CD8-positive, alpha-beta memory T cell (primary cell): ENCODE measurements at regions not wholly inside any gene's neighbourhood (a gene's known extent, or its start where the extent isn't known, plus 50 kb on each side); places are given as distances from the start of the nearest gene placed in this dataset.
A peak's percentile ranks its signal among the peaks of the same experiment; 100 is the strongest.

Source experiments
- CTCF ChIA-PET: fragments of 350-600 bp; sonication (Branson Sonifier 250); formaldehyde crosslinking; loops from one replicate; lab custom pipeline; 2021; ENCODE audit warnings: antibody characterized with exemption; lab: Charles Lee
- POLR2A ChIA-PET: fragments of 350-600 bp; sonication (Branson Sonifier 250); formaldehyde crosslinking; loops from one replicate; lab custom pipeline; 2021; ENCODE audit warnings: antibody characterized with exemption; lab: Charles Lee
- DNase-seq, 5 donors: peaks; one replicate each; pipeline versions ENCODE4 v3.0.0 to v3.0.0-alpha.2; 2020 to 2022; ENCODE audit warnings: mixed read lengths in 1 of 5
- H3K27ac ChIP-seq: one replicate; pipeline ENCODE4 v1.7.0; 2013; ENCODE audit warnings: low read depth, mild to moderate bottlenecking, low read length, moderate library complexity
- H3K27me3 ChIP-seq: 2 replicates; pipeline ENCODE4 v1.7.0; 2013; ENCODE audit warnings: low read length, mild to moderate bottlenecking; ENCODE audit not compliant: insufficient read depth, poor library complexity, severe bottlenecking
- H3K36me3 ChIP-seq: 2 replicates; pipeline ENCODE4 v1.7.0; 2013; ENCODE audit warnings: mild to moderate bottlenecking, low read length, moderate library complexity; ENCODE audit not compliant: insufficient read depth
- H3K4me1 ChIP-seq: 2 replicates; pipeline ENCODE4 v1.7.0; 2013; ENCODE audit warnings: mild to moderate bottlenecking, low read length, moderate library complexity; ENCODE audit not compliant: insufficient read depth
- H3K4me3 ChIP-seq: 2 replicates; pipeline ENCODE4 v1.7.0; 2013; ENCODE audit warnings: mild to moderate bottlenecking, low read length
- H3K9me3 ChIP-seq: 2 replicates; pipeline ENCODE4 v1.7.0; 2013; ENCODE audit warnings: mild to moderate bottlenecking, low read length
- H3K27ac Mint-ChIP-seq, 8 donors: one replicate each; pipeline ENCODE4 v1.8.0; 2020 to 2021; ENCODE audit warnings: mixed read lengths in 8 of 8, mild to moderate bottlenecking in 6 of 8, inconsistent platforms in 3 of 8, moderate library complexity in 3 of 8
- H3K27me3 Mint-ChIP-seq, 2 donors: one replicate each; pipeline ENCODE4 v1.8.0; 2020 to 2021; ENCODE audit warnings: mixed read lengths in 2 of 2, mild to moderate bottlenecking in 1 of 2, moderate library complexity in 1 of 2
- H3K36me3 Mint-ChIP-seq, 3 donors: one replicate each; pipeline ENCODE4 v1.8.0; 2020 to 2021; ENCODE audit warnings: mixed read lengths in 3 of 3, inconsistent platforms in 1 of 3, mild to moderate bottlenecking in 1 of 3
- H3K4me1 Mint-ChIP-seq, 3 donors: one replicate each; pipeline ENCODE4 v1.8.0; 2020 to 2021; ENCODE audit warnings: mixed read lengths in 3 of 3, inconsistent platforms in 1 of 3, mild to moderate bottlenecking in 1 of 3
- H3K4me3 Mint-ChIP-seq, 7 donors: one replicate each; pipeline ENCODE4 v1.8.0; 2020 to 2021; ENCODE audit warnings: mixed read lengths in 7 of 7, mild to moderate bottlenecking in 6 of 7, moderate library complexity in 4 of 7, inconsistent platforms in 2 of 7
- H3K9me3 Mint-ChIP-seq, 5 donors: one replicate each; pipeline ENCODE4 v1.8.0; 2020 to 2022; ENCODE audit warnings: mixed read lengths in 5 of 5, mild to moderate bottlenecking in 3 of 5, moderate library complexity in 2 of 5, inconsistent platforms in 1 of 5

DNA sequence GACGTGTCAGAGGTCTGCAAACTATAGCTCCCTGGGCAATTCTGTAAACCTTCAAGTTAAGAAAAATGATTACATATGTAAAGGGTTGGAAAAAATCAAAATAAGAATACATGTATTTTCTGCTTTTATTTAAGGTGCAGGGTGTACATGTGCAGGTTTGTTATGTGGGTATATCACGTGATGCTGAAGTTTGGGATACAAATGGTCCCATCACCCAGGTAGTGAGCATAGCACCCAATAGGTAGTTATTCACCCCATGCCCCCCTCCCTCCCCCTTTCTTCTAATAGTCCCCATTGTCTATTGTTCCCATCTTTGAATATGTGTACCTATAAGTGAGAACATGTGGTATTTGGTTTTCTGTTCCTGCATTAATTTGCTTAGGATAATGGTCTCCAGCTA lies 51.1 kb upstream of the GCM1 start:
- DNase-seq = no peak
- Histone ChIP-seq H3K9me3 (no peaks in the 10 kb centered on the region), H3K4me3 (no peak overlapping the region), H3K27me3 (no peaks in the 10 kb centered on the region), H3K36me3 (no peaks in the 10 kb centered on the region), H3K27ac (no peak overlapping the region), H3K4me1 (no peaks in the 10 kb centered on the region)
- CTCF ChIA-PET = no interaction called here
- POLR2A ChIA-PET = interaction anchor here (1.1 kb wide), 1 partner anchor 12 kb away, joined by 3 read pairs; no protein-coding TSS in a partner anchor
- Mint-ChIP-seq H3K27me3 (peaks cover 0 to 2% of the 10 kb centered on the region in 2 donors), H3K36me3 (no peaks in the 10 kb centered on the region), H3K27ac (no peak overlapping the region), H3K4me1 (no peaks in the 10 kb centered on the region), H3K4me3 (no peak overlapping the region), H3K9me3 (no peaks in the 10 kb centered on the region)

DNA sequence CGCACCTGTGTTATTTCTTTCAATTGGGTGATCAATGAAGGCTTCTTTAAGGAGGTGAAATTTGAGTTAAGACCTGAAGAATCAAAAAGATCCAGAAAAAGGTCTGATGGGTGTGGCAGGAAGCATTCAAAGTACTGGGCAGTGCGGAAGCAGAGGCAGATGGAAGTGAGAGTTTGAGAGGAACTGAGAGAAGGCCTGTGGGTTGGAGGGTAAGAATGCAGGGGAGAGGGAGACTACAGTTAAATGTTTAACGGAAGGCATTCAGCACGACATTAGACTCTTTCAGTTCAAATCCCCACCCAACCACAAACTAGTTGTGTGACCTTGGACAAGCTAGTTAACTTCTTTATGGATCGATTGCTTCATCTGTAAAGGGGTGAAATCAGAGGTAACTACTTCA lies 50.5 kb upstream of the GCM1 start:
- DNase-seq = no peak
- ChIA-PET CTCF (no interaction called here), POLR2A (interaction anchor here (1.1 kb wide), 1 partner anchor 11 kb away, joined by 3 read pairs; no protein-coding TSS in a partner anchor)
- Histone ChIP-seq H3K36me3 (no peaks in the 10 kb centered on the region), H3K9me3 (no peaks in the 10 kb centered on the region), H3K4me1 (no peaks in the 10 kb centered on the region), H3K27me3 (no peaks in the 10 kb centered on the region), H3K27ac (no peak overlapping the region), H3K4me3 (no peak overlapping the region)
- no peaks in the 10 kb centered on the region for H3K9me3 Mint-ChIP-seq
- no peak overlapping the region for H3K4me3 Mint-ChIP-seq
- H3K4me1 Mint-ChIP-seq = no peaks in the 10 kb centered on the region
- H3K27ac Mint-ChIP-seq = peak overlapping the region in 1 of 8 donors; percentile 55
- H3K36me3 Mint-ChIP-seq = no peaks in the 10 kb centered on the region
- H3K27me3 Mint-ChIP-seq = peaks cover 0 to 2% of the 10 kb centered on the region in 2 donors
